ENCODE measurements at regions not wholly inside any gene's neighbourhood (a gene's known extent, or its start where the extent isn't known, plus 50 kb on each side); places are given as distances from the start of the nearest gene placed in this dataset.

- H2AFZ ChIP-seq: no peak overlapping the region
- no peak overlapping the region for H3K4me3 ChIP-seq
- no peaks in the 10 kb centered on the region for H3K27me3 ChIP-seq
- H4K20me1 ChIP-seq (ENCODE audit: insufficient read depth, poor library complexity, severe bottlenecking): no peaks in the 10 kb centered on the region
- H3K79me2 ChIP-seq: no peaks in the 10 kb centered on the region
- no peaks in the 10 kb centered on the region for H3K36me3 ChIP-seq (replicated peaks; ENCODE audit: insufficient read depth, low read depth)
- DNase-seq (ENCODE audit: low spot score): no peak
- WGBS (ENCODE audit: low lambda C conversion rate, missing lambda C conversion rate): 77% methylated on average over 3 of the region's 3 CpGs
- no peak overlapping the region for H3K4me2 ChIP-seq
- no peaks in the 10 kb centered on the region for H3K4me1 ChIP-seq (ENCODE audit: insufficient read depth)
- TF ChIP-seq CTCF (IDR thresholded peaks at IDR 0.05; ENCODE audit: poor library complexity): no peak
- no peak for TF ChIP-seq EZH2 (IDR thresholded peaks at IDR 0.05; ENCODE audit: borderline replicate concordance)
- no peak for TF ChIP-seq EZH2phosphoT487 (IDR thresholded peaks at IDR 0.05; ENCODE audit: low read depth, severe bottlenecking, unreplicated experiment)
- no peak overlapping the region for H3K27ac ChIP-seq
- no peaks in the 10 kb centered on the region for H3K9me3 ChIP-seq (ENCODE audit: low read depth)
- no peaks in the 10 kb centered on the region for H3K9me2 ChIP-seq (replicated peaks; ENCODE audit: insufficient read depth)
Measured at GRCh38 chr2:220157312-220157711, 529.9 kb downstream of the SLC4A3 start.

GRCh38 chr2:220159738-220160137 lies 532.3 kb downstream of the SLC4A3 start:
- H3K27me3 ChIP-seq: no peaks in the 10 kb centered on the region
- H3K4me1 ChIP-seq (ENCODE audit: insufficient read depth): no peaks in the 10 kb centered on the region
- H3K27ac ChIP-seq: no peak overlapping the region
- no peaks in the 10 kb centered on the region for H3K36me3 ChIP-seq (replicated peaks; ENCODE audit: insufficient read depth, low read depth)
- H3K4me2 ChIP-seq: no peak overlapping the region
- no peaks in the 10 kb centered on the region for H3K79me2 ChIP-seq
- TF ChIP-seq EZH2phosphoT487 (IDR thresholded peaks at IDR 0.05; ENCODE audit: low read depth, severe bottlenecking, unreplicated experiment) (no peak), CTCF (IDR thresholded peaks at IDR 0.05; ENCODE audit: poor library complexity) (no peak), EZH2 (IDR thresholded peaks at IDR 0.05; ENCODE audit: borderline replicate concordance) (no peak)
- no peaks in the 10 kb centered on the region for H3K9me2 ChIP-seq (replicated peaks; ENCODE audit: insufficient read depth)
- no peaks in the 10 kb centered on the region for H3K9me3 ChIP-seq (ENCODE audit: low read depth)
- H4K20me1 ChIP-seq (ENCODE audit: insufficient read depth, poor library complexity, severe bottlenecking): no peaks in the 10 kb centered on the region
- H3K4me3 ChIP-seq: no peak overlapping the region
- no peak for DNase-seq (ENCODE audit: low spot score)
- no peak overlapping the region for H2AFZ ChIP-seq
- 78% methylated on average over 2 of the region's 2 CpGs for WGBS (ENCODE audit: low lambda C conversion rate, missing lambda C conversion rate)

- no peaks in the 10 kb centered on the region for H3K27me3 ChIP-seq
- no peaks in the 10 kb centered on the region for H3K4me1 ChIP-seq (ENCODE audit: insufficient read depth)
- no peaks in the 10 kb centered on the region for H3K9me2 ChIP-seq (replicated peaks; ENCODE audit: insufficient read depth)
- H3K27ac ChIP-seq: no peak overlapping the region
- H2AFZ ChIP-seq: no peak overlapping the region
- no peaks in the 10 kb centered on the region for H4K20me1 ChIP-seq (ENCODE audit: insufficient read depth, poor library complexity, severe bottlenecking)
- 48% methylated on average over 1 of the region's 1 CpG for WGBS (ENCODE audit: low lambda C conversion rate, missing lambda C conversion rate)
- DNase-seq (ENCODE audit: low spot score): no peak
- H3K4me2 ChIP-seq: no peak overlapping the region
- no peaks in the 10 kb centered on the region for H3K9me3 ChIP-seq (ENCODE audit: low read depth)
- H3K36me3 ChIP-seq (replicated peaks; ENCODE audit: insufficient read depth, low read depth): no peaks in the 10 kb centered on the region
- no peak overlapping the region for H3K4me3 ChIP-seq
- TF ChIP-seq CTCF (IDR thresholded peaks at IDR 0.05; ENCODE audit: poor library complexity): no peak
- TF ChIP-seq EZH2phosphoT487 (IDR thresholded peaks at IDR 0.05; ENCODE audit: low read depth, severe bottlenecking, unreplicated experiment): no peak
- no peak for TF ChIP-seq EZH2 (IDR thresholded peaks at IDR 0.05; ENCODE audit: borderline replicate concordance)
- no peaks in the 10 kb centered on the region for H3K79me2 ChIP-seq
Measured at GRCh38 chr2:220162320-220162719, 534.9 kb downstream of the SLC4A3 start.

- no peaks in the 10 kb centered on the region for H3K9me3 ChIP-seq (ENCODE audit: low read depth)
- no peaks in the 10 kb centered on the region for H4K20me1 ChIP-seq (ENCODE audit: insufficient read depth, poor library complexity, severe bottlenecking)
- H3K36me3 ChIP-seq (replicated peaks; ENCODE audit: insufficient read depth, low read depth): no peaks in the 10 kb centered on the region
- H3K4me1 ChIP-seq (ENCODE audit: insufficient read depth): no peaks in the 10 kb centered on the region
- no peaks in the 10 kb centered on the region for H3K9me2 ChIP-seq (replicated peaks; ENCODE audit: insufficient read depth)
- H3K27ac ChIP-seq: no peak overlapping the region
- no peak overlapping the region for H3K4me3 ChIP-seq
- no peak for TF ChIP-seq EZH2 (IDR thresholded peaks at IDR 0.05; ENCODE audit: borderline replicate concordance)
- TF ChIP-seq EZH2phosphoT487 (IDR thresholded peaks at IDR 0.05; ENCODE audit: low read depth, severe bottlenecking, unreplicated experiment): no peak
- H3K79me2 ChIP-seq: no peaks in the 10 kb centered on the region
- H3K4me2 ChIP-seq: no peak overlapping the region
- no peak for DNase-seq (ENCODE audit: low spot score)
- no peaks in the 10 kb centered on the region for H3K27me3 ChIP-seq
- H2AFZ ChIP-seq: no peak overlapping the region
- 50% methylated on average over 2 of the region's 2 CpGs for WGBS (ENCODE audit: low lambda C conversion rate, missing lambda C conversion rate)
Measured at GRCh38 chr2:220163486-220163885, 536.1 kb downstream of the SLC4A3 start.

Data from hepatocyte (in vitro differentiated cells).